Ramos (cell line): ENCODE measurements at regions not wholly inside any gene's neighbourhood (a gene's known extent, or its start where the extent isn't known, plus 50 kb on each side); places are given as distances from the start of the nearest gene placed in this dataset.
"Not testable (repeated sequence)": the region's sequence is repeated elsewhere in the genome, so short reads cannot be mapped to it uniquely, and the experiment has no call there.

Experiments
- in situ Hi-C: fragments of 300-500 bp; cut with MboI; formaldehyde crosslinking; loops from one replicate; pipeline ENCODE4 v1.14.3; 2022; ENCODE audit warnings: low sequenced_read_pairs; ENCODE audit not compliant: unreplicated experiment

- in situ Hi-C loops, result no loop called here
Observed at GRCh38 chr5:152606776-152607364, 201.8 kb upstream of the NMUR2 start.

DNA sequence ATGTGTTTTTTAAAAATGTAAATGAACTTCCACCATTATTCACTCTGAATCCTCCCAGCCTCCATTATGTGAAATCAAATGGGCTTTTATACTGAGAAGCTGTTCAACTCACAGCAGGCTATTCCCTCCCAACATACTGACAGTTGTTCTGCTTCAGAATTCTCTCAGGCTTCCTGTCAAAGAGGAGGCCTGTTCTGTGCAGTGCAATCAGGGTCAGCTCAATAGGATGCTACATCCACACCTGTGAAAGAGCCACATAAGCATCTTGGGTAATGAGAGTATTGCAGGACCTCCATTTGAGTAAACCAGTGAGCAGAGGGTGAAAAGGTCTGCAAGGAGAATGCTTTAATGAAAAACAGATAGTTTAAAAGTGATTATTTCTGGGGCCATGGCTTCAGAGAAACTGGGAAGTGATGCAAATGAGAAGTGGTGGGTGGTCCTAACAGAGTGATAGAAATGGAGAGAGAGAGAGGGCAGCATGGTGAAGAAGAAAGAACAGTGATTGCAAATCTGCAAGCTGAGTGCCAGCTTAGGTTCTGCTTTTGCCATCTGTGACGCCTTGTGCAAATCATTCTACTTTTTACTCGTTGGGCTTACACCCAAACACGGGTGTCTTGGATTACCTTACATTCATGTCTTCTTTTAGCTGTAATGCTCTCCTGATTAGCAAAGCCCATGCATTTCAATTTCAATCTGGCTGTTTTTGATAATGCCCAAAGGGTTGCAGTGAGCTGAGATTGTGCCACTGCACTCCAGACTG is 202.5 kb upstream of the NMUR2 start:
- in situ Hi-C loops, result no loop called here

DNA sequence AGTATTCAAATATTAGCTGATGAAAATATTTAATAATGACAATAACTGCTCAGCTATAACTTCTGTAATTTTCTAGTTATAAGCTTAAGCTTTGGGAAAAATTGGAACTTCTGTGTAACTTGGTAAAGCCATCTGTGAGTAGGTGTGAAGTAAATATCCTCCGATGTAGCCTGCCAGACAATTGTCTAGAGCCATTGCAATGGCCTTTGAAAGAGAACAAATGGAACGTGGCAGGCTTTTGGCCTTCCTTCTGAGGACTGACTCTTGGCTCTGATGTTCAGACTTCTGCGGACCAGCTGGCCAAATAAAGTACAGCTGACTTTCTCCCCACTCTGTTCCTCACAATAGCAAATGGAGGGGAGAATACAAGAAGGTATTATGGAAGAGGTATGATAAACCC is 203.4 kb upstream of the NMUR2 start:
- in situ Hi-C loops, result no loop called here

GRCh38 chr5:152619756-152620155 is 214.7 kb upstream of the NMUR2 start:
- in situ Hi-C loops, result no loop called here

GRCh38 chr5:152622628-152623027 is 217.5 kb upstream of the NMUR2 start:
- in situ Hi-C loops, result no loop called here

DNA sequence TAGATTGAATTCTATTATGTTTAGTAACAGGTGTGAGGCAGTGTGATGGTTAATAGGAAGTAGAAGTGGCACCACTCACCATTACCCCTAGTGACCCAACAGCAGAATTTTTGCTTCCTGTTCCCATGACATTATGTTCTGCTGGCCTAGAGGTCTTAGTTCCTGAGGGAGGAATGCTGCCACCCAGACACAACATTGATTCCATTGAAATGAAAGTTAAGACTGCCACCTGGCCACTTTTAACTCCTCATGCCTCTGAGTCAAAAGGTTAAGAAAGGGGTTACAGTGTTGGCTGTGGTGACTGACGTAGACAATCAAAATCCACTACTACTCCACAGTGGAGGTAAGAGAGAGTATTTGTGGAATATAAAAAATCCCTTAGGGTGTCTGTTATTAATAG is 218.9 kb upstream of the NMUR2 start:
- in situ Hi-C loops, result no loop called here

- in situ Hi-C loops, result no loop called here
Observed at GRCh38 chr5:152625696-152626095, 220.6 kb upstream of the NMUR2 start.

DNA sequence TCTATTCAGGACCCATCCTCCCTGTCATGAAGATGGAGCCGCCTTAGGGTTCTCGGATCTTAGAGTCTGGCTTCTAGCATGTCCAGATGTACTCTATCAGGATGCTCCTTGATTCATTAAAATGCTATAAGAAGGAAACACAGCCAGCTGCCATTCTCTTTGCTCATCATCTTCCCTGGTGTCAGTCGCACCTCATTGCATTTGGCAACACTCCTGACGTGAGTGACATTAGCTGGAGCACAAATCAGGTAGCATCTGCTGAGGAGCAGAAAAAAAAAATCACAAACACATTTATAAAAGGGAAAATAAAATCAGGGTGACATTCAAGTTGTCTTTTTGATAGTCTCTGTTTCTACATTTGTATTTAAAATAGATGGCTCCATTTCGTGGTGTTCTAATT is 226.1 kb upstream of the NMUR2 start:
- in situ Hi-C loops, result no loop called here

- in situ Hi-C loops, result no loop called here
Observed at GRCh38 chr5:152632360-152632759, 227.3 kb upstream of the NMUR2 start.

DNA sequence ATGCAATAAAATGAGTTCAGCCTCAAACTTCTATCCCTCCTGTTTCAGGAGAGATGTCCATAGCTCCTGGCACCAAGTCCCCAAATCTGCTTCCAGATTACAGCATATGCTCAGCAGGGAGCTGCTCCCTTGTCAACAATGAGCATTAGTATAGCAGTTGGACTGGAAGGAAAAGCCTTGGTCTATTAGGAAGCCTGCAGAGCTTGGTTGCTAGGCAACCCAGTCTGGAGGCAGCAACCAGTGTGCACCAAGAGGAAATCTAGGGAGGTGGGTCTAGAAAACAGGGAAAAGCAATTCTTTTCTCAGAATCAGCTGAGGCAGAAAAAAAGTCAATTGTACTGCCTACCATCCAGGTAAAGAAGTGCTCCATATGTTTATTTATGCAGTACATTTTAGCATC is 229.5 kb upstream of the NMUR2 start:
- in situ Hi-C loops, result no loop called here

DNA sequence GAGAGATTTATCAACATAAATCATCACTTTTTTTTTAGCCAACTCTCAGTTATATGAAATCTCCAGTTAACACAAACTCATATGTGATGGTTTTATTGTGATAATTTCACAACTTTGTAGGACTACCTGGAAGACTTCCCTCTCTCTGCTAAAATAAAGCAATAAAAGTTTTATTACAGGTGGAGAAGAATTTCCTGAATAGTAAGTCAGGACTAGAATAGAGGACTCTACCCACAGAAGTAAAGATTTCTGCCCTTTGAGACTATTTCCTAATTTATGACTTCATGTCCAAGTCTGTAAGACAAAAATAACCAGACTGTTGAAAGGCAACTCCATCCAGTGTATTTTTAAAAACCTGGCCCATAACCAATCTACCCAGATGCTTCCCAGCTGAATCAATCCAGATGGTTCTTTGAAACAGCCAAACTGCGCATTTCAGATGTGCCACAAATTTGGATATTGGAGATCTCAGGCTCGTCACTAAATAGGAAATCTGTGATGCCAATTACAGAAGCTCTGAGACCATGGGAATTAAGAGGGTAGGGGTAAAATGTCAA is 234.0 kb upstream of the NMUR2 start:
- in situ Hi-C loops, result no loop called here

GRCh38 chr5:152641970-152642805 is 237.1 kb upstream of the NMUR2 start:
- in situ Hi-C loops, result no loop called here

GRCh38 chr5:152642880-152643279 is 237.8 kb upstream of the NMUR2 start:
- in situ Hi-C loops, result no loop called here

- in situ Hi-C loops, result no loop called here
Observed at GRCh38 chr5:152644029-152644728, 239.1 kb upstream of the NMUR2 start.

DNA sequence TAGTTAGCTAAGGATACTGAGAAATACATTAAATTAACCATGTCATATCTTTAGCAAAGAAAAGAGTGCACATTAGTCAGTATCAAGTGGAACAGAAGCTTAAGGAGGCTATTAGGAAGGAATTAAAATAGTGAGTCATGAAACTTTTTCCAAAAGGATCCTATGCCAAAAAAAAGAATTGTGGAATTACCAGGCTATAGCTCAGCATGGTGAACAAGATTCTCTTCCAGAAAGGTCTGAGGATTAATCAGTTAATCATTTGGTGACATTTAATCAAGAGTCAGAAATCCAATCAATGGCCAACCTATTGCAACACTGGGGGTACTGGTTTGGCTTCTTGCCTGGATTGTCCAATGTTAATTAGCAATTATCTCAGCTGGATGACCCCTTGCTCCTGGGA is 244.5 kb upstream of the NMUR2 start:
- in situ Hi-C loops, result no loop called here

DNA sequence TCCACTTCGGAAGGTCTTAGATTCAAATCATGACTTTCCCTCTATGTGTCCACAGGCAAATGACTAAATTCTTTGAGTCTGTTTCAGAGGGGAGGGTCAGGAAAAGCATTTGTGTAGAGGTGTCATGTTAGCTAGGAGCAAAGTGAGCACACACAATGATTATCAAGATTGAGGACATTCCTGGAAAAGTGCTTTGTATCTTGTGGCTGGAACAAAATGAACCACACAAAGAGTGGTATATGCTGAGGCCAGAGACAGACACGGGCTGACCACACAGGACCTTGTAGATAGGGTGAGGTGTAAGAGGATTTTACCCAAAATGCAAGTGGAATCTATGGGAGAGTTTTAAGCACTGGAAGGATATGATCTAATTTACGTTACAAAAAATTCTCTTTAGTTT is 245.3 kb upstream of the NMUR2 start:
- in situ Hi-C loops, result no loop called here

DNA sequence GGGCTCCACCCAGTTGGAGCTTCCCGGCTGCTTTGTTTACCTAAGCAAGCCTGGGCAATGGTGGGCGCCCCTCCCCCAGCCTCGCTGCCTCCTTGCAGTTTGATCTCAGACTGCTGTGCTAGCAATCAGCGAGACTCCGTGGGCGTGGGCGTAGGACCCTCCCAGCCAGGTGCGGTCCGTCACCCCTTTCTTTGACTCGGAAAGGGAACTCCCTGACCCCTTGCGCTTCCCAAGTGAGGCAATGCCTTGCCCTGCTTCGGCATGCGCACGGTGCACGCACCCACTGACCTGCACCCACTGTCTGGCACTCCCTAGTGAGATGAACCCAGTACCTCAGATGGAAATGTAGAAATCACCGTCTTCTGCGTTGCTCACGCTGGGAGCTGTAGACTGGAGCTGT is 254.4 kb upstream of the NMUR2 start:
- in situ Hi-C loops, result not testable (repeated sequence)

- in situ Hi-C loops, result no loop called here
Observed at GRCh38 chr5:152673601-152674000, 268.5 kb upstream of the NMUR2 start.

GRCh38 chr5:152674403-152674802 is 269.3 kb upstream of the NMUR2 start:
- in situ Hi-C loops, result no loop called here

DNA sequence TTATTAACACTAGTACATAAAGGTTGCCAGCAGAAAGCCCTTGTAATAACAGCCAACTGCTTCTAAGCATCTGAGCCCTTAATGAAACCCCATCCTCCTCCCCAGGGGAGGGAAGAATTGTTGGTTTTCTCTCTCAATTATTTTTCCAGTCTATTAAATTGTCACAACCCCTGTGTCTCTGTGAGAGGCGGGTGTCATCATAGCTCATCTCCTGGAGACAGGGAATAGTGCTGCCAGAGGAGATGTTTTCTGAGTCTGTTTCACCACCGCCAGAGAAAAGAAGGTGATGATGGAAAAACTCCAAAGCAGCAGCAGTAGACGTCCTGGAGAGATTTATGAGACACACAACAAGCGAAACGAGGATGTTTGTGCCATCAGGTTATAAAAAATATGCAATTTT is 271.1 kb upstream of the NMUR2 start:
- in situ Hi-C loops, result no loop called here
